Right lobe of liver (tissue), 4 donors: ENCODE measurements at regions not wholly inside any gene's neighbourhood (a gene's known extent, or its start where the extent isn't known, plus 50 kb on each side); places are given as distances from the start of the nearest gene placed in this dataset.

Experiments
- CTCF ChIP-seq, 4 donors: fragments of 200-600 bp in 3 of 4; fragments of 450-650 bp in 1 of 4; IDR thresholded peaks; one replicate each; pipeline versions ENCODE4 v1.5.1 to v1.8.0; 2016 to 2022; ENCODE audit warnings: antibody characterized with exemption in 4 of 4, mild to moderate bottlenecking in 2 of 4
- POLR2A ChIP-seq: fragments of 450-650 bp; IDR thresholded peaks from one replicate; pipeline ENCODE4 v1.6.1; 2017; ENCODE audit warnings: antibody characterized with exemption, mild to moderate bottlenecking
- donor health status: DM: no; HTN: no; CAD: no.
- donor health status: DM: no; HTN: no; CAD: no.
- donor health status: DM: no; HTN: yes; CAD: no.

- TF ChIP-seq POLR2A = no peak
- no peak for TF ChIP-seq CTCF (IDR thresholded peaks at IDR 0.05)
These were observed 137.6 kb upstream of the LPCAT1 start for GRCh38 chr5:1661311-1661710.
